Esophagus squamous epithelium (tissue), 4 donors: ENCODE measurements at regions not wholly inside any gene's neighbourhood (a gene's known extent, or its start where the extent isn't known, plus 50 kb on each side); places are given as distances from the start of the nearest gene placed in this dataset.

Experiments used
- CTCF ChIP-seq, 6 experiments: fragments of 450-650 bp in 4 of 6; fragments of 200-600 bp in 2 of 6; sonication (generic) in 2 of 6; IDR thresholded peaks; one replicate each; pipeline ENCODE4 v1.5.1; 2016 to 2019; ENCODE audit warnings: antibody characterized with exemption in 6 of 6, mild to moderate bottlenecking in 4 of 6, moderate library complexity in 4 of 6
- POLR2A ChIP-seq, 4 donors: fragments of 450-650 bp; IDR thresholded peaks; one replicate each; pipeline ENCODE4 v1.6.1; 2017; ENCODE audit warnings: antibody characterized with exemption in 4 of 4, mild to moderate bottlenecking in 4 of 4, moderate library complexity in 3 of 4

GRCh38 chr1:214792527-214793186, 189.7 kb downstream of the CENPF start:
- no peak for TF ChIP-seq CTCF (IDR thresholded peaks at IDR 0.05)
- no peak for TF ChIP-seq POLR2A (IDR thresholded peaks at IDR 0.05)
